ENCODE measurements at regions not wholly inside any gene's neighbourhood (a gene's known extent, or its start where the extent isn't known, plus 50 kb on each side); places are given as distances from the start of the nearest gene placed in this dataset.

DNA sequence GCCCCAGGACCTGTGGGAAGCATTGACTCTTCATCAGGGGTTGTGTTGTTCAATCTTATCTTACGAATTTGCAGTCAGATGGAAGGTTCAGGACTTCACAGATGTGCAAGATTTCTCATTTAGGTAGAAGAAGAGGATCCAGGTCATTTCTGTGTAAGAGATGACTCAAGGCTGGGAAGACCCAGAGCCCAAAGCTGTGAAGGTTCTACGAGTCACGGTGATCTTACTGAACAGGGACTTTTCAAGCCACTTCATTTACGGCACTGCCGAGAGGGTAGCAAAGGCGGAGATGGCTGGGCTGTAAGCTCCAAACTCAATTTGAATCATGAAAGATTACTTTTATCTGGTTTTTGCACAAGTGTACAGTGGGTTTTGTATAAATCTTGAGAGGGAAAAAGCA, 228.0 kb upstream of the MEX3C start (continued):
- TF ChIP-seq RNF2 (IDR thresholded peaks at IDR 0.05; ENCODE audit: borderline replicate concordance, low read depth, low read length, missing control alignments, poor library complexity, severe bottlenecking): no peak
- no peak for TF ChIP-seq TCF12 (IDR thresholded peaks at IDR 0.05; ENCODE audit: low read depth, low read length)
